ENCODE measurements at regions not wholly inside any gene's neighbourhood (a gene's known extent, or its start where the extent isn't known, plus 50 kb on each side); places are given as distances from the start of the nearest gene placed in this dataset.

- Mint-ChIP-seq H3K9me3 (peaks cover 5% of the 10 kb centered on the region), H3K4me1 (no peaks in the 10 kb centered on the region), H3K27ac (no peak overlapping the region), H3K4me3 (no peak overlapping the region), H3K36me3 (ENCODE audit: low read depth) (peaks cover 3% of the 10 kb centered on the region), H3K27me3 (ENCODE audit: low read depth) (peaks cover 8% of the 10 kb centered on the region)
- TF ChIP-seq CTCF (IDR thresholded peaks at IDR 0.05; ENCODE audit: unreplicated experiment in 3 of 3) = no peak
Measured at GRCh38 chr6:110558575-110558974, 82.2 kb upstream of the SLC22A16 start.

- Mint-ChIP-seq H3K27me3 (ENCODE audit: low read depth) (peaks cover 8% of the 10 kb centered on the region), H3K9me3 (peaks cover 10% of the 10 kb centered on the region), H3K27ac (peak overlapping the region in 1 of 3 experiments; percentile 13), H3K4me3 (no peak overlapping the region), H3K4me1 (no peaks in the 10 kb centered on the region), H3K36me3 (ENCODE audit: low read depth) (peaks cover 4% of the 10 kb centered on the region)
- TF ChIP-seq CTCF (IDR thresholded peaks at IDR 0.05; ENCODE audit: unreplicated experiment in 3 of 3) = no peak
Measured at GRCh38 chr6:110557199-110557598, 80.8 kb upstream of the SLC22A16 start.

GRCh38 chr6:110556317-110557110, 80.1 kb upstream of the SLC22A16 start:
- no peaks in the 10 kb centered on the region for H3K4me1 Mint-ChIP-seq
- peak overlapping the region in 1 of 3 experiments; percentile 13 for H3K27ac Mint-ChIP-seq
- peaks cover 4% of the 10 kb centered on the region for H3K36me3 Mint-ChIP-seq (ENCODE audit: low read depth)
- peaks cover 16% of the 10 kb centered on the region for H3K9me3 Mint-ChIP-seq
- H3K4me3 Mint-ChIP-seq = no peak overlapping the region
- TF ChIP-seq CTCF (IDR thresholded peaks at IDR 0.05; ENCODE audit: unreplicated experiment in 3 of 3) = no peak
- peaks cover 4% of the 10 kb centered on the region for H3K27me3 Mint-ChIP-seq (ENCODE audit: low read depth)

GRCh38 chr6:110554966-110555460, 78.6 kb upstream of the SLC22A16 start:
- no peak for TF ChIP-seq CTCF (IDR thresholded peaks at IDR 0.05; ENCODE audit: unreplicated experiment in 3 of 3)
- Mint-ChIP-seq H3K4me1 (no peaks in the 10 kb centered on the region), H3K27ac (no peak overlapping the region), H3K27me3 (ENCODE audit: low read depth) (peaks cover 4% of the 10 kb centered on the region), H3K9me3 (peaks cover 18% of the 10 kb centered on the region), H3K36me3 (ENCODE audit: low read depth) (peaks cover 4% of the 10 kb centered on the region), H3K4me3 (no peak overlapping the region)

GRCh38 chr6:110554441-110554840, 78.0 kb upstream of the SLC22A16 start:
- Mint-ChIP-seq H3K36me3 (ENCODE audit: low read depth) (peaks cover 4% of the 10 kb centered on the region), H3K4me3 (no peak overlapping the region), H3K27me3 (ENCODE audit: low read depth) (peaks cover 4% of the 10 kb centered on the region), H3K27ac (no peak overlapping the region), H3K9me3 (peaks cover 20% of the 10 kb centered on the region), H3K4me1 (no peaks in the 10 kb centered on the region)
- no peak for TF ChIP-seq CTCF (IDR thresholded peaks at IDR 0.05; ENCODE audit: unreplicated experiment in 3 of 3)
